MM.1S (cell line): ENCODE measurements at regions not wholly inside any gene's neighbourhood (a gene's known extent, or its start where the extent isn't known, plus 50 kb on each side); places are given as distances from the start of the nearest gene placed in this dataset.

Experiments used
- DNase-seq: peaks from one replicate; pipeline ENCODE4 v3.0.0-alpha.2; 2015
- H2AFZ ChIP-seq: fragments of 300-600 bp; sonication (generic); 2 replicates; pipeline ENCODE4 v1.6.0; 2016; ENCODE audit warnings: antibody characterized with exemption, low read length
- H3F3A ChIP-seq: fragments of 300-600 bp; sonication (generic); 2 replicates; pipeline ENCODE4 v1.6.1; 2016; ENCODE audit warnings: mild to moderate bottlenecking, antibody characterized with exemption, low read length, moderate library complexity, mixed read lengths; ENCODE audit not compliant: insufficient read depth
- H3K27ac ChIP-seq: fragments of 300-600 bp; sonication (generic); 2 replicates; pipeline ENCODE4 v1.5.1; 2016; ENCODE audit warnings: mild to moderate bottlenecking, low read length
- H3K27me3 ChIP-seq: fragments of 300-600 bp; sonication (generic); replicated peaks from 2 replicates; pipeline ENCODE4 v1.6.0; 2016; ENCODE audit warnings: low read length; ENCODE audit not compliant: insufficient read depth
- H3K36me3 ChIP-seq: fragments of 300-600 bp; sonication (generic); replicated peaks from 2 replicates; pipeline ENCODE4 v1.6.1; 2016; ENCODE audit warnings: mild to moderate bottlenecking, low read length, mixed read lengths; ENCODE audit not compliant: insufficient read depth
- H3K4me1 ChIP-seq: fragments of 300-600 bp; sonication (generic); 2 replicates; pipeline ENCODE4 v1.6.1; 2016; ENCODE audit warnings: low read length, mixed read lengths
- H3K4me2 ChIP-seq: fragments of 300-600 bp; sonication (generic); 2 replicates; pipeline ENCODE4 v1.6.0; 2016; ENCODE audit warnings: low read depth, low read length
- H3K4me3 ChIP-seq: fragments of 300-600 bp; sonication (generic); 2 replicates; pipeline ENCODE4 v1.5.1; 2016; ENCODE audit warnings: low read length, mixed read lengths
- H3K79me2 ChIP-seq: fragments of 300-600 bp; sonication (generic); 2 replicates; pipeline ENCODE4 v1.6.1; 2016; ENCODE audit warnings: mixed run types, low read length, mixed read lengths
- H3K9ac ChIP-seq: fragments of 300-600 bp; sonication (generic); 2 replicates; pipeline ENCODE4 v1.6.1; 2016; ENCODE audit warnings: low read length, mixed read lengths
- H3K9me2 ChIP-seq: fragments of 300-600 bp; sonication (generic); replicated peaks from 2 replicates; pipeline ENCODE4 v1.6.1; 2016; ENCODE audit warnings: mild to moderate bottlenecking, low read length, mixed read lengths; ENCODE audit not compliant: insufficient read depth
- H3K9me3 ChIP-seq: fragments of 300-600 bp; sonication (generic); replicated peaks from 2 replicates; pipeline ENCODE4 v1.6.1; 2016; ENCODE audit warnings: mild to moderate bottlenecking, low read length, mixed read lengths; ENCODE audit not compliant: insufficient read depth
- H4K20me1 ChIP-seq: fragments of 300-600 bp; sonication (generic); 2 replicates; pipeline ENCODE4 v1.6.1; 2016; ENCODE audit warnings: mild to moderate bottlenecking, low read length, moderate library complexity, mixed read lengths; ENCODE audit not compliant: insufficient read depth
- EZH2 ChIP-seq: fragments of 300-600 bp; sonication (generic); optimal IDR thresholded peaks from 2 replicates; pipeline ENCODE3; 2017; ENCODE audit warnings: low read depth, mild to moderate bottlenecking, antibody characterized with exemption, low read length, mixed read lengths
- EZH2phosphoT487 ChIP-seq: fragments of 300-600 bp; sonication (generic); IDR thresholded peaks from 2 replicates; pipeline ENCODE4 v1.6.1; 2018; ENCODE audit warnings: antibody characterized with exemption, low read length
- TF ChIP-seq, protein P1 (sequence below): fragments of 300-600 bp; sonication (generic); IDR thresholded peaks from 2 replicates; pipeline ENCODE4 v1.5.1; 2016; ENCODE audit warnings: antibody characterized with exemption, low read length, mixed read lengths

GRCh38 chr15:88717382-88718031 is 78.7 kb downstream of the ISG20 start:
- DNase-seq, result no peak
- TF ChIP-seq EZH2 (no peak), EZH2phosphoT487 (no peak)
- TF ChIP-seq, protein P1, sequence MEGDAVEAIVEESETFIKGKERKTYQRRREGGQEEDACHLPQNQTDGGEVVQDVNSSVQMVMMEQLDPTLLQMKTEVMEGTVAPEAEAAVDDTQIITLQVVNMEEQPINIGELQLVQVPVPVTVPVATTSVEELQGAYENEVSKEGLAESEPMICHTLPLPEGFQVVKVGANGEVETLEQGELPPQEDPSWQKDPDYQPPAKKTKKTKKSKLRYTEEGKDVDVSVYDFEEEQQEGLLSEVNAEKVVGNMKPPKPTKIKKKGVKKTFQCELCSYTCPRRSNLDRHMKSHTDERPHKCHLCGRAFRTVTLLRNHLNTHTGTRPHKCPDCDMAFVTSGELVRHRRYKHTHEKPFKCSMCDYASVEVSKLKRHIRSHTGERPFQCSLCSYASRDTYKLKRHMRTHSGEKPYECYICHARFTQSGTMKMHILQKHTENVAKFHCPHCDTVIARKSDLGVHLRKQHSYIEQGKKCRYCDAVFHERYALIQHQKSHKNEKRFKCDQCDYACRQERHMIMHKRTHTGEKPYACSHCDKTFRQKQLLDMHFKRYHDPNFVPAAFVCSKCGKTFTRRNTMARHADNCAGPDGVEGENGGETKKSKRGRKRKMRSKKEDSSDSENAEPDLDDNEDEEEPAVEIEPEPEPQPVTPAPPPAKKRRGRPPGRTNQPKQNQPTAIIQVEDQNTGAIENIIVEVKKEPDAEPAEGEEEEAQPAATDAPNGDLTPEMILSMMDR, result no peak
- H3K4me1 ChIP-seq, result no peaks in the 10 kb centered on the region
- no peak overlapping the region for H3K4me2 ChIP-seq
- H3K27me3 ChIP-seq, result no peaks in the 10 kb centered on the region
- no peak overlapping the region for H3K4me3 ChIP-seq
- H4K20me1 ChIP-seq, result no peaks in the 10 kb centered on the region
- no peaks in the 10 kb centered on the region for H3K36me3 ChIP-seq
- H3K9ac ChIP-seq, result no peak overlapping the region
- no peak overlapping the region for H3K27ac ChIP-seq
- H3K9me2 ChIP-seq, result no peaks in the 10 kb centered on the region
- no peaks in the 10 kb centered on the region for H3K79me2 ChIP-seq
- no peaks in the 10 kb centered on the region for H3F3A ChIP-seq
- H3K9me3 ChIP-seq, result no peaks in the 10 kb centered on the region
- H2AFZ ChIP-seq, result no peak overlapping the region

GRCh38 chr15:88718731-88719130 is 79.9 kb downstream of the ISG20 start:
- Histone ChIP-seq H3K79me2 (no peaks in the 10 kb centered on the region), H3K9me2 (no peaks in the 10 kb centered on the region), H3K9ac (no peak overlapping the region), H3K9me3 (no peaks in the 10 kb centered on the region), H3K4me3 (no peak overlapping the region), H2AFZ (no peak overlapping the region), H3F3A (no peaks in the 10 kb centered on the region), H3K27me3 (no peaks in the 10 kb centered on the region), H3K4me1 (no peaks in the 10 kb centered on the region), H4K20me1 (no peaks in the 10 kb centered on the region), H3K27ac (no peak overlapping the region), H3K4me2 (no peak overlapping the region), H3K36me3 (no peaks in the 10 kb centered on the region)
- DNase-seq, result no peak
- TF ChIP-seq, protein P1, result no peak
- TF ChIP-seq EZH2phosphoT487, result no peak
- TF ChIP-seq EZH2, result no peak

DNA sequence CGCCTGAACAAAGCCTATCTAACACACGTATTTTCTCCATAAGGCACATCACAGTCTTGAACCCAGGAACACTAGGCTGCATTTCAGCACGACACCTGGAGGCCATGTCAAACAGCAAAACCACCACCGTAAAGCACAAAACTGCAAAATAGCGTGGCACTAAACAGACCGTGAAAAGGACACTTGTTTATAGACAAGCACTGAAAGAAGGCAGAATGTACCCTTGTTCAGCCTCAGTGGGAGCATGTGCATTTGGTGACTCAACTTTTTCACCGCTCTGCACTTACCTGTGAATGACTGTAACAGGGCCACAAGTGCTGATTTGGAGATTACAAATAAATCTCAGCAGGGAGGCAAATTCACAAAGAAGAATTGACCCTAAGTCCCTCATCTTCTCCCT is 80.8 kb downstream of the ISG20 start:
- Histone ChIP-seq H3K9me2 (no peaks in the 10 kb centered on the region), H3K9me3 (no peaks in the 10 kb centered on the region)
- no peak for DNase-seq

More for the DNA sequence above, 80.8 kb downstream of the ISG20 start:
- Histone ChIP-seq H3K79me2 (no peaks in the 10 kb centered on the region), H3K4me1 (no peaks in the 10 kb centered on the region), H3K4me2 (no peak overlapping the region), H2AFZ (no peak overlapping the region), H3K36me3 (no peaks in the 10 kb centered on the region), H3K4me3 (no peak overlapping the region), H3K27ac (no peak overlapping the region), H3K9ac (no peak overlapping the region), H3K27me3 (no peaks in the 10 kb centered on the region), H4K20me1 (no peaks in the 10 kb centered on the region), H3F3A (no peaks in the 10 kb centered on the region)
- TF ChIP-seq EZH2 (no peak), EZH2phosphoT487 (no peak)
- TF ChIP-seq, protein P1, result no peak
